ENCODE measurements at regions not wholly inside any gene's neighbourhood (a gene's known extent, or its start where the extent isn't known, plus 50 kb on each side); places are given as distances from the start of the nearest gene placed in this dataset.

- no peak for DNase-seq
Observed at GRCh38 chr1:60228041-60228491, 154.5 kb upstream of the C1orf87 start.

DNA sequence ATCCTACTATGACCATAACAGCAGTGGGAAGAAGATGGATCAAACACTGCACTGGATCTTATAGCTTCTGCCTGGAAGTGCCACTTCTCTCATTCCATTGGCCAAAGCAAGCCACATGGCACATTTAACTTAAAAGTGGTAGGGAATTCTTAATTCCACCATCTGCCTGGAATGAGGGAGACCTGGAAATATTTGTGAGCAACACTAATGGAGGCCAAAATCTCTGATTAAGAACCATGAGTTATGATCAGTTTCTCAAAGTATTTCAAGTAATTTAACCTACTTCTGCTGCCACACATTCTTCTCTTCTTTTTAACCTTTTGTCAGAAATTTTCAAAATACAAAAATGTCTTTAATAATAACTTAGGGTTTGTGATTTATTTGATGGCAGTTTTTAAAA, 154.0 kb upstream of the C1orf87 start:
- DNase-seq = no peak

DNA sequence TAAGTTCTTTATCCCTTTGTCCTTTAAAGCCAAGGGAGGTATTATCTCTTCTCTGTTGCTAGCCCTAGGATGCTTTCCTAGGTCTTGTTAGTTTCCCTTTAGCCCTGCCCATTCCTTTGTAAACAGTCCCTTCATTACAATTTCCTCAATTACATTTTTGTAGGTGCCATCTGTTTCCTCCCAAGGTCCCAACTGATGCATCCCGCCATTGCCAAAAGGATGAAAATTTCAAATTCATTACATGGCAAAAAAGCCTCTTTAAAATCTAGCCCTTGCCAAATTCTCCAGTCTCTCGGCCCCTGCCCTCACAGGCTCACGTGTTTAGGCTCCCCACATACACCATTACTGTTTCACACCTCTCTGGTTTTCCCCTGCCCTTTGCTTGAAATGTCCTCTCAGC, 151.9 kb upstream of the C1orf87 start:
- no peak for DNase-seq

GRCh38 chr1:60224523-60224922, 151.0 kb upstream of the C1orf87 start:
- no peak for DNase-seq

DNA sequence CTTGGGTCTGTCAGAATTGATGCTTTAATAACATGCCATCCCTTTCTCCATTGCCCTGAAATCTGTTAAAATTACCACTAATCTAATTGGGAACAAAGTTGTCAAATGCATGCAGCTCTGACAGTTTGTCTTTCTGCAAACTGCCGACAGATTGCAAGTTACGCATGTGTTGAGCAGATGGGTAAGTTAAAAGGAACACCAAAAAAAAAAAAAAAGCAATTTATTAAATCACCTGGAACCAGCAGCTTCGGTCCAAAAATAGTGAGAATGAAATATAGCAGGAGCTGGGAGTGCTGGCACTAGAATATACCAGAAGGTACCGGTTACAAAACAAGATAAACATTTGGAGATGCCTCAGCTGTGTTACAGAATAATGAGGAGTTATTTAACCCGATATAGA, 149.6 kb upstream of the C1orf87 start:
- DNase-seq = no peak

DNA sequence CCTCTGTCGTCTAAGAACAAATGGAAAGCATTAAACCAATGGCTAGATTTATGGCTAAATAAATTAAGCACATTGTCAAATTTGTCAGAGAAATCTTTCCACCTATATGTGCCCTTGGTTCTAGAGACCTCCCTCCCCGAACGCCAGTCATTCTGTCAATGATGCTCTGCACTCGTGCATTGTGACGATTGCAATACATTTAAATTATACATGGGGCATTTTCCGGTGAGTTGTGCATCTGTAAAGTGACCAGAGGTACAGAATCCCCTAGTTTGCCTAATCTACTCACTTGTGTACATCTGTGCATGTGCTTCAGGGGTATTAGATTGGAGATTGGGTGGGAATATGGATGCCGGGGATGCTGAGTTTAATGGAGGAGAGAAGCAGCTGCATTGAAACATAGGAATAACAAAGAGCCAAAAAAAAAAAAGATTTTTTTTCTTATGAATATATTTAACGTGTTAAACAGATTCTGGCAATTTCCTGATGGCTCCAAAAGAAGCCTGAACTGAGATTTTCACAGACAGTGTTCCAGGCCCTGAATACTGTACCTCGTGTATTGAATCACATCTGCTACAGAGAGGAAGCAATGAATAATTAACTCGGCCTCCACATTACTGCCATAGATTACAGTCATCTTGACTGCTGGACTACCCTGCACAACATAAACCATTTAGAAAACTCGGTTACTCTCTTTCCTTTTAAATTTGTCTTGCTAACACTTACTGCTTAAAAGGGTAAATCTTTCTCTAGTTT, 149.0 kb upstream of the C1orf87 start:
- DNase-seq = no peak

GRCh38 chr1:60213253-60213652, 139.7 kb upstream of the C1orf87 start:
- no peak for DNase-seq

GRCh38 chr1:60196026-60196425, 122.5 kb upstream of the C1orf87 start:
- no peak for DNase-seq

DNA sequence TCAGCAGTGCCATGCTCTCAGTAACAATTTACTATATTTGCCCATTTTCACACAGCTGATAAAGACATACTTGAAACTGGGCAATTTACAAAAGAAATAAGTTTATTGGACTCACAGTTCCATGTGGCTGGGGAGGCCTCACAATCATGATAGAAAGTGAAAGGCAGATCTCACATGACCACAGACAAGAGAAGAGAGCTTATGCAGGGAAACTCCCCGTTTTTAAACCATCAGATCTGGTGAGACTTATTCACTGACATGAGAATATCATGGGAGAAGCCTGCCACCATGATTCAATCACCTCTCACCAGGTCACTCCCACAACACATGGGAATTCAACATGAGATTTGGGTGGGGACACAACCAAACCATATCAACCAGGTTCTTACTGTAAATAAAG, 112.1 kb upstream of the C1orf87 start:
- no peak for DNase-seq

DNA sequence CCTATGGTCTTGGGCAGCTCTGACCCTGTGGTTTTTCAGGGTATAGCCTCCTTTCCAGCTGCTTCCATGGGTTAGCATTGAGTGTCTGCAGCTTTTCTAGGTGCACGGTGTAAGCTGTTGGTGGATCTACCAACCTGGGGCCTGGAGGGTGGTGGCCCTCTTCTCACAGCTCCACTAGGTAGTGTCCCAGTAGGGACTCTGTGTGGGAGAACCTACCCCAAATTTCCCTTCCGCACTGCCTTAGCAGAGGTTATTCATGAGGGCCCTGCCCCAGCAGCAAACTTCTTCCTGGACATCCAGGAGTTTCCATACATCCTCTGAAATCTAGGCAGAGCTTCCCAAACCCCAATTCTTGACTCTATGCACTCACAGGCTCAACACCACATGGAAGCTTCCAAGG, 111.0 kb upstream of the C1orf87 start:
- DNase-seq = no peak

- no peak for DNase-seq
Observed at GRCh38 chr1:60173729-60174505, 100.3 kb upstream of the C1orf87 start.

- no peak for DNase-seq
Observed at GRCh38 chr1:60173006-60173405, 99.4 kb upstream of the C1orf87 start.

- no peak for DNase-seq
Observed at GRCh38 chr1:60171801-60172200, 98.2 kb upstream of the C1orf87 start.

GRCh38 chr1:60170709-60171108, 97.1 kb upstream of the C1orf87 start:
- DNase-seq = no peak

DNA sequence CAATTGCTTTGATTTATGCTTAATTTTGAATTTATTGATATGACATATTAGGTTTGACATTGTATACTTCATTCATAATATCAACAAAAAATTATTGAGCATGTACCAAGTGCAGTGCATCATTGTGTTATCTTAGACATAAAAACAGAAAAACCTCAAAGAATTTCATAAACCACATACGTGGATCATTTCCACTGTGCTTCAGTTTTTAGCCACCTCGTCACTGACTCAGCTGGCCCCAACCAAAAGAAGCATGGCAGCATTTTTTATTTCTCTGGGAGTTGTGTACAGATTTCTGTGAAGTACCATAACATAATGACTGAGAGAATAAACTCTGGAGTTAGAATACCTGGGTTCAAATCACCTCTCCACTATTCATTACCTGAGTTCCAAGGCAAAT, 95.6 kb upstream of the C1orf87 start:
- no peak for DNase-seq

DNA sequence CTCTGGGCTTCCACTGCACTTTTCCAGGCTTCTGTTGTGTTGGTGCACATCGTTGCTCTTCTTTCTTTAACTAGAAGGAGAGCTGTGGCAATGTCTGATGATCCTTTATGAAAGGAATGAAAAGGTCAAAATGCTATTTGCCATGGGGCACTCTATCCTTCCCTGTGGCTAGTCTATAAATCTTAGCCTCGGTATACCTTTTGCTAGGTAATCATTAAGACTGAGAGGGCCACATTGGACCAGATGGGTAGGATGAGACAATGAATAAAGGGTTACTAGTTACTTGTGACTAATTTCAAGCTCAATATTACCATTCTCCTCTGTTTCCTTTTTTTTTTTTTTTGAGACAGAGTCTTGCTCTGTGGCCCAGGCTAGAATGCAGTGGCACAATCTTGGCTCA, 89.4 kb upstream of the C1orf87 start:
- no peak for DNase-seq

DNA sequence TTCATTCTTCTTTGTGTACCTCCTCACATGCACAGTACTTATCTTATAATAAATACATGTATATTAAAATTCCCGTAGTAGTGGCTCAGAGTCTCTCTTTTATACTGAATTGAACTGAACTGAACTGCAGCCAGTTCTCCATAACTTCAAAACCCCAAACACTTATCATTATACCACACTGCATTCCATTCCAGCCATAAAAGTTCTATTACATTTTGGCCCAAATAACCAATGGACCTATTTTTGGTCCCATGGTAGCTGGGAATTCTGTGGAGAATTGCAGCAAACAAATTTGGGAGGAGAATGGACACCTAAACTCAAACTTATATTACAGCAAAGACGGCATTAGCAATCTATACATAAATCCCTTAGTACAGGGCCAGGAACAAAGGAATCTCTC, 86.6 kb upstream of the C1orf87 start:
- DNase-seq = no peak

DNA sequence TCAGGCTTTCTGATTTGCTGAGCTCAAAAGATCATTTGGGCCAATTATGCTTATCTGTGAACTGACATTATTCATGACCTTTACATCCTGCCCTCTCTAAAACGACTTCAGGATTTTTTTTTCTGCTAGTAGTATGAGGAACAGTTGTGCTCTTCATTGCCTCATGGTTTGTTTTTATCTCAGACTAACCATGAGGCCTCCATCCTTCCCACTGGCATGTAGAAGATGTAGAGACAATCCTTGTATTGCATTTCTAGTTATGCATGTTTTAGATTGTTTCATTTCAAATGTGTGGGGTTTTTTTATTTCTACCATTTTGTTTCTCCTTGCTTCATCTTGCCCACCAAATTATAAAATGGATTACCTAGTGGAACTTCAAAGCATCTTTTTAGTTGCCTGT, 82.8 kb upstream of the C1orf87 start:
- DNase-seq = no peak

- no peak for DNase-seq
Observed at GRCh38 chr1:60153961-60154360, 80.4 kb upstream of the C1orf87 start.

GRCh38 chr1:60152891-60153290, 79.3 kb upstream of the C1orf87 start:
- DNase-seq = no peak

DNA sequence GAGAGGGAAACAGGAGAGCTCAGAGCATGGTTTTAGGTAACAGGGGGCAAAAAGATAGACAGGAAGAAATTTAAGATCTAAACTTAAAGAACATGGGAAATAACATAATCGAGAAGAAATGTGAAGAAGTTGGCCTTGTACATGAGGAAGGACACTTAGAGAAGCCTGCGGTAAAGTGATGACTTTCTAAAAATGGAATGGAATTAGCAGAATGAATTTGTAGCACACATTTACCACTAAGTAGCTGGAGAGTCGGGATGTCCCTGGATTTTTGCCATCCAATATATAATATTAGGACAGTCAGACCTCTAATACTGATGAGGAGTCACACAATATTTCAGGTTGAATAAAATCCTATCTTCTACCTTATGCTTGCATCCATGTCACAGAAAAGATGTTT, 77.7 kb upstream of the C1orf87 start:
- DNase-seq = no peak

DNA sequence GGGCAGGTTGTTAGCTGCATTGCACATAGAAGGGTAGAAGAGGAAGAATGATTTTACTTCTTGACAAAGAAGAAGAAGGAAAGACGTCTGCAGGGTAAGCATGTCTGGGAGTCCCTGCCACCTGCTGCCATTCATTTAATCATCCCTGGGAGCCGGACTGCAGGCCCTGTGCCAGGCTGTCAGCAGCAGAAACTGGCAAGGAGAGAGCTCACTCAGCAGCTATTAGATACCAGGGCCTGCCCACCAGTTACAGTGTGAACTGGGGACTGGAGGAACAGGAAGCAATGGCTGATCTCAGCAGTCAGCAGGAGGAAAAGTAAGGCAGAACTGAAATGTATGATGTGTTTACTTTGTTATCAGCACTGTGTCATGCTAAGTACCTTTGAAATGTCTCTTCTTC, 75.7 kb upstream of the C1orf87 start:
- no peak for DNase-seq

DNA sequence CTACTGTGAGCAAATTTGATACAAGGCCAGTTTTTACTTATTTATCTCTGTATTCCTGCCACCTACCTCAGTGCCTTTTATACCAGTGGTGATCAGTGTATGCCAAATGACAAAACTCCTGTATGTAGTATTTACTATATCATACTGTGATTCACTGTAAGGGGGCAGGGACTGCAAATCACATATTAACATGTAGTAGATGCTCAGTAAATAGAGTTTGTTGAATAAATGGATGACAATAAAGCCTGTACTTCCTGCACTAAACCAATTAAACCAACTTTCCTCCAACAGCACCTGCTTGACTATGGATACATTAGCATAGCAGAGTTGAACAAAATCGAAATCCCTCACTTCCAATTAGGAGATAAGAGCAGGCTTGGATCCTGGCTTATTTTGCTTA, 73.3 kb upstream of the C1orf87 start:
- no peak for DNase-seq

GRCh38 chr1:60145771-60146170, 72.2 kb upstream of the C1orf87 start:
- DNase-seq = no peak

- no peak for DNase-seq
Observed at GRCh38 chr1:60141743-60142142, 68.2 kb upstream of the C1orf87 start.
